ENCODE measurements at regions not wholly inside any gene's neighbourhood (a gene's known extent, or its start where the extent isn't known, plus 50 kb on each side); places are given as distances from the start of the nearest gene placed in this dataset.
"Not testable (repeated sequence)": the region's sequence is repeated elsewhere in the genome, so short reads cannot be mapped to it uniquely, and the experiment has no call there.

DNA sequence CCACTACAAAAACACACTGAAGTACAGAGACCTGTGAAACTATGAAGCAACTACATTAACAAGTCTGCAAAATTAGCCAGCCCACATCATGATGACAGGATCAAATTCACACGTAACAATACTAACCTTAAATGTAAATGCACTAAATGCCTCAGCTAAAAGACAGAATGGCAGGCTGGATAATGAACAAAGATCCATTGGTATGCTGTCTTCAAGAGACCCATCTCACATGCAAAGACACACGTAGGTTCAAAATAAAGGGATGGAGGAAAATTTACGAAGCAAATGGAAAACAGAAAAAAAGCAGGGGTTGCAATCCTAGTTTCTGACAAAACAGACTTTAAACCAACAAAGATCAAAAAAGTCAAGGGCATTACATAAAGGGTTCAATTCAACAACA is 120.1 kb upstream of the OSTN start:
- TF ChIP-seq, protein P1, sequence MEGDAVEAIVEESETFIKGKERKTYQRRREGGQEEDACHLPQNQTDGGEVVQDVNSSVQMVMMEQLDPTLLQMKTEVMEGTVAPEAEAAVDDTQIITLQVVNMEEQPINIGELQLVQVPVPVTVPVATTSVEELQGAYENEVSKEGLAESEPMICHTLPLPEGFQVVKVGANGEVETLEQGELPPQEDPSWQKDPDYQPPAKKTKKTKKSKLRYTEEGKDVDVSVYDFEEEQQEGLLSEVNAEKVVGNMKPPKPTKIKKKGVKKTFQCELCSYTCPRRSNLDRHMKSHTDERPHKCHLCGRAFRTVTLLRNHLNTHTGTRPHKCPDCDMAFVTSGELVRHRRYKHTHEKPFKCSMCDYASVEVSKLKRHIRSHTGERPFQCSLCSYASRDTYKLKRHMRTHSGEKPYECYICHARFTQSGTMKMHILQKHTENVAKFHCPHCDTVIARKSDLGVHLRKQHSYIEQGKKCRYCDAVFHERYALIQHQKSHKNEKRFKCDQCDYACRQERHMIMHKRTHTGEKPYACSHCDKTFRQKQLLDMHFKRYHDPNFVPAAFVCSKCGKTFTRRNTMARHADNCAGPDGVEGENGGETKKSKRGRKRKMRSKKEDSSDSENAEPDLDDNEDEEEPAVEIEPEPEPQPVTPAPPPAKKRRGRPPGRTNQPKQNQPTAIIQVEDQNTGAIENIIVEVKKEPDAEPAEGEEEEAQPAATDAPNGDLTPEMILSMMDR (IDR thresholded peaks at IDR 0.05) = not testable (repeated sequence)
- not testable (repeated sequence) for TF ChIP-seq RFX5 (IDR thresholded peaks at IDR 0.05; ENCODE audit: low read length); TAF1 (IDR thresholded peaks at IDR 0.05; ENCODE audit: borderline replicate concordance, low read depth, low read length); NFIC (IDR thresholded peaks at IDR 0.05; ENCODE audit: borderline replicate concordance)
